Liver (tissue), 8 donors: ENCODE measurements at regions not wholly inside any gene's neighbourhood (a gene's known extent, or its start where the extent isn't known, plus 50 kb on each side); places are given as distances from the start of the nearest gene placed in this dataset.

Experiments
- DNase-seq: peaks from one replicate; pipeline ENCODE4 v3.0.0-alpha.2; 2017; ENCODE audit warnings: low spot score
- H3K27ac ChIP-seq, 2 donors: one replicate each; pipeline ENCODE4 v1.7.0; 2013; ENCODE audit warnings: inconsistent platforms in 2 of 2, low read length in 2 of 2, control low read depth in 1 of 2, low read depth in 1 of 2, mild to moderate bottlenecking in 1 of 2
- H3K27me3 ChIP-seq, 4 donors: one replicate each; pipeline versions ENCODE4 v1.6.1 to v1.7.0; 2013; ENCODE audit warnings: low read length in 3 of 4, inconsistent platforms in 1 of 4, mild to moderate bottlenecking in 1 of 4, moderate library complexity in 1 of 4; ENCODE audit not compliant: control insufficient read depth in 4 of 4, insufficient read depth in 4 of 4
- H3K36me3 ChIP-seq, 4 donors: one replicate each; pipeline versions ENCODE4 v1.6.1 to v1.7.0; 2013; ENCODE audit warnings: low read length in 3 of 4, mild to moderate bottlenecking in 3 of 4, low read depth in 1 of 4, moderate library complexity in 1 of 4; ENCODE audit not compliant: control insufficient read depth in 4 of 4, insufficient read depth in 3 of 4
- H3K4me1 ChIP-seq, 4 donors: one replicate each; pipeline versions ENCODE4 v1.6.1 to v1.7.0; 2013; ENCODE audit warnings: low read length in 3 of 4, mild to moderate bottlenecking in 3 of 4, moderate library complexity in 1 of 4; ENCODE audit not compliant: control insufficient read depth in 4 of 4, insufficient read depth in 4 of 4
- H3K4me3 ChIP-seq, 3 donors: one replicate each; pipeline versions ENCODE4 v1.6.1 to v1.7.0; 2013; ENCODE audit warnings: low read length in 3 of 3, control low read depth in 1 of 3, low read depth in 1 of 3, mild to moderate bottlenecking in 1 of 3
- H3K9ac ChIP-seq, 2 donors: one replicate each; pipeline ENCODE4 v1.7.0; 2013; ENCODE audit warnings: low read length in 2 of 2, mild to moderate bottlenecking in 2 of 2, moderate library complexity in 2 of 2, control low read depth in 1 of 2, low read depth in 1 of 2
- H3K9me3 ChIP-seq, 4 donors: one replicate each; pipeline versions ENCODE4 v1.6.1 to v1.7.0; 2013; ENCODE audit warnings: low read length in 3 of 4; ENCODE audit not compliant: control insufficient read depth in 4 of 4
- CTCF ChIP-seq: fragments of 150-350 bp; IDR thresholded peaks from 2 replicates; pipeline ENCODE4 v1.5.1; 2017; ENCODE audit warnings: improper control_type of control experiment, low read depth, low read length; ENCODE audit not compliant: missing input control
- EGR1 ChIP-seq, 2 donors: IDR thresholded peaks; 2 replicates each; pipeline ENCODE4 v1.6.1; 2016 to 2018; ENCODE audit warnings: antibody characterized with exemption in 2 of 2, low read depth in 2 of 2
- FOXA1 ChIP-seq: IDR thresholded peaks from 2 replicates; pipeline ENCODE4 v1.6.1; 2016; ENCODE audit warnings: antibody characterized with exemption
- FOXA2 ChIP-seq: IDR thresholded peaks from 2 replicates; pipeline ENCODE4 v1.6.1; 2016; ENCODE audit warnings: antibody characterized with exemption
- HNF4A ChIP-seq, 2 donors: conservative IDR thresholded peaks; 2 replicates each; pipeline ENCODE4 v1.6.1; 2016; ENCODE audit warnings: antibody characterized with exemption in 2 of 2, mild to moderate bottlenecking in 2 of 2
- HNF4G ChIP-seq: IDR thresholded peaks from 2 replicates; pipeline ENCODE4 v1.6.1; 2016; ENCODE audit warnings: antibody characterized with exemption
- JUND ChIP-seq, 2 donors: IDR thresholded peaks; 2 replicates each; pipeline ENCODE4 v1.6.1; 2016; ENCODE audit warnings: antibody characterized with exemption in 2 of 2
- NR2F2 ChIP-seq: IDR thresholded peaks from 2 replicates; pipeline ENCODE4 v1.6.1; 2016; ENCODE audit warnings: antibody characterized with exemption
- RAD21 ChIP-seq, 2 donors: IDR thresholded peaks; 2 replicates each; pipeline ENCODE4 v1.6.1; 2016; ENCODE audit warnings: antibody characterized with exemption in 2 of 2, mild to moderate bottlenecking in 2 of 2
- REST ChIP-seq: IDR thresholded peaks from 2 replicates; pipeline ENCODE4 v1.6.1; 2016; ENCODE audit warnings: antibody characterized with exemption, mild to moderate bottlenecking
- RXRA ChIP-seq, 2 donors: IDR thresholded peaks; 2 replicates each; pipeline ENCODE4 v1.6.1; 2017 to 2018; ENCODE audit warnings: antibody characterized with exemption in 2 of 2, mild to moderate bottlenecking in 1 of 2
- SP1 ChIP-seq: IDR thresholded peaks from 2 replicates; pipeline ENCODE4 v1.6.1; 2018; ENCODE audit warnings: antibody characterized with exemption, mild to moderate bottlenecking
- YY1 ChIP-seq: IDR thresholded peaks from 2 replicates; pipeline ENCODE4 v1.6.1; 2016; ENCODE audit warnings: antibody characterized with exemption, mild to moderate bottlenecking
- ZBTB33 ChIP-seq: IDR thresholded peaks from 2 replicates; pipeline ENCODE4 v1.6.1; 2016; ENCODE audit warnings: antibody characterized with exemption
- WGBS: extraction: QIAGEN DNeasy Blood & Tissue Kit; methylation state at CpG from one replicate; pipeline ENCODE4 v1.1.7; 2013; 5-methylcytosine and 5-hydroxymethylcytosine counted together
- TF ChIP-seq, protein P1 (sequence below): IDR thresholded peaks from 2 replicates; pipeline ENCODE4 v1.6.1; 2016; ENCODE audit warnings: antibody characterized with exemption
- donor health status: healthy.
- donor health status: healthy.
- donor health status: healthy.
- donor health status: healthy.
- donor health status: healthy.

DNA sequence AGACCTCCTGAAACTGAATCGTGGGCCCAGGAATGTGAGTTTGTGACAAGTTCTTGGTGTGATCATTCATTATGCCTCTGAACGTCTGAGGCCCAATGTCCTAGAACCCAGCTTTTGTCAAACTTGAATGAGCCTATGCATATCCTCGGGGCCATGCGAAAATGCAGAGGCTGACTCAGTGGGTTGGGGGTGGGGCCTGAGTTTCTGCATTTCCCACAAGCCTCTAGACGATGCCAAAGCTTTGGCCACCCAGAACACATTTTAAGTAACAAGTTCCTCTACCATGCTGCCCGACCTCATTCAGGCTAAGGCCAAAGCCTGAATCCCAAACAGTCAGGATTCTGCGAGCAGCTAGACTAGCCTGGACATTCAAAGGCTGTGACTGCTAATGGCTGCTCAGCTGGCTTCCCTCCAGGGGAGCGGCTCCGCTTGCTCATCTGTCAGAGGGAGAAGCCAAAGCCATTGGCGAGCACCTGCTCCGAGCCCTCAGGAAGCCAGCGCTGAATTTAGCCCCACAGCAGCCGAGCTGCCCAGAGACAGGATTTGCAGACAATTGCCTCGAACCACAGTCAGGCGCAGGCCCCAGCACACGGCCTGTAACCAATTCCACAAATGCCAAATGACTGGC lies 177.5 kb downstream of the ZDHHC21 start (continued):
- TF ChIP-seq REST, result no peak
- TF ChIP-seq SP1, result no peak
- no peak for TF ChIP-seq RAD21 (IDR thresholded peaks at IDR 0.05)
- no peak for TF ChIP-seq YY1
- TF ChIP-seq RXRA (IDR thresholded peaks at IDR 0.05), result no peak
- no peak for TF ChIP-seq NR2F2
- no peak for TF ChIP-seq JUND (IDR thresholded peaks at IDR 0.05)
- TF ChIP-seq FOXA1, result no peak

- H3K9me3 ChIP-seq, result no peaks in the 10 kb centered on the region
- TF ChIP-seq ZBTB33, result no peak
- TF ChIP-seq HNF4A (conservative IDR thresholded peaks at IDR 0.05), result no peak
- TF ChIP-seq RXRA (IDR thresholded peaks at IDR 0.05), result no peak
- TF ChIP-seq CTCF, result no peak
- no peak for TF ChIP-seq EGR1 (IDR thresholded peaks at IDR 0.05; ENCODE audit: low read depth in 2 of 2)
- TF ChIP-seq HNF4G, result no peak
- no peak for TF ChIP-seq NR2F2
- TF ChIP-seq YY1, result no peak
- no peaks in the 10 kb centered on the region for H3K36me3 ChIP-seq
These were observed 178.2 kb downstream of the ZDHHC21 start for GRCh38 chr9:14515049-14515448.

DNA sequence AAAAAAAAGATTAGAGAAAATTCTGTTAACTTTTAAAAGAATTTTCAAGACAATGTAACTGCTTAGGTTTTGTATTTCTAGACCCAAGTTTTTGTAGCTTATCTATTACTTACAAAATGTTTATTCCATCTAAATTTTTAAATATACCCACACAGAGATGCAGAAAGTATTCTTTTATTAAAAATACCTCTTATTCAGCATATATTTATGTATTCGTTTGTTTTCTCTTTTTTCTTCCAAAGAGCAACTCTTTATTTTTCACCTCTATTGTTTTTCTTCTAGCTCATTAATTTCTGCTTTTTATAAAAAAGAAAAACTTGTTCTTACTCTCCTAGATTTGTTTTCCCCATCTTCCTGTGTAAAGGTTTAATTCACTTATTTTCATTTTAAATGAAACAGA lies 180.3 kb downstream of the ZDHHC21 start:
- Histone ChIP-seq H3K9ac (no peak overlapping the region), H3K36me3 (no peaks in the 10 kb centered on the region), H3K27me3 (peaks cover 0 to 6% (median 0%) of the 10 kb centered on the region in 4 donors), H3K9me3 (no peaks in the 10 kb centered on the region), H3K4me3 (no peak overlapping the region), H3K4me1 (no peaks in the 10 kb centered on the region), H3K27ac (no peak overlapping the region)
- WGBS, result 74% methylated on average over 1 of the region's 1 CpG
- TF ChIP-seq JUND (IDR thresholded peaks at IDR 0.05) (no peak), RXRA (IDR thresholded peaks at IDR 0.05) (no peak), NR2F2 (no peak), FOXA2 (no peak), HNF4G (no peak), HNF4A (conservative IDR thresholded peaks at IDR 0.05) (no peak), RAD21 (IDR thresholded peaks at IDR 0.05) (no peak), REST (no peak), FOXA1 (no peak)
- TF ChIP-seq, protein P1, sequence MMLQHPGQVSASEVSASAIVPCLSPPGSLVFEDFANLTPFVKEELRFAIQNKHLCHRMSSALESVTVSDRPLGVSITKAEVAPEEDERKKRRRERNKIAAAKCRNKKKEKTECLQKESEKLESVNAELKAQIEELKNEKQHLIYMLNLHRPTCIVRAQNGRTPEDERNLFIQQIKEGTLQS, result no peak
- DNase-seq, result no peak

More at GRCh38 chr9:14515049-14515448, 178.2 kb downstream of the ZDHHC21 start:
- no peak overlapping the region for H3K4me3 ChIP-seq
- no peak for DNase-seq
- no peaks in the 10 kb centered on the region for H3K4me1 ChIP-seq
- H3K27ac ChIP-seq, result no peak overlapping the region
- peaks cover 0 to 3% (median 0%) of the 10 kb centered on the region in 4 donors for H3K27me3 ChIP-seq
- 83% methylated on average over 4 of the region's 4 CpGs for WGBS
- no peak overlapping the region for H3K9ac ChIP-seq
